NB4 (cell line): ENCODE measurements at regions not wholly inside any gene's neighbourhood (a gene's known extent, or its start where the extent isn't known, plus 50 kb on each side); places are given as distances from the start of the nearest gene placed in this dataset.

Source experiments
- MAX ChIP-seq: IDR thresholded peaks from 2 replicates; pipeline ENCODE4 v1.6.1; 2011; ENCODE audit warnings: low read depth, low read length
- TF ChIP-seq, protein P1 (sequence below): IDR thresholded peaks from one replicate; pipeline ENCODE4 v1.5.1; 2012; ENCODE audit warnings: low read depth, low read length

GRCh38 chr5:40414922-40415321 lies 264.8 kb upstream of the PTGER4 start:
- TF ChIP-seq, protein P1, sequence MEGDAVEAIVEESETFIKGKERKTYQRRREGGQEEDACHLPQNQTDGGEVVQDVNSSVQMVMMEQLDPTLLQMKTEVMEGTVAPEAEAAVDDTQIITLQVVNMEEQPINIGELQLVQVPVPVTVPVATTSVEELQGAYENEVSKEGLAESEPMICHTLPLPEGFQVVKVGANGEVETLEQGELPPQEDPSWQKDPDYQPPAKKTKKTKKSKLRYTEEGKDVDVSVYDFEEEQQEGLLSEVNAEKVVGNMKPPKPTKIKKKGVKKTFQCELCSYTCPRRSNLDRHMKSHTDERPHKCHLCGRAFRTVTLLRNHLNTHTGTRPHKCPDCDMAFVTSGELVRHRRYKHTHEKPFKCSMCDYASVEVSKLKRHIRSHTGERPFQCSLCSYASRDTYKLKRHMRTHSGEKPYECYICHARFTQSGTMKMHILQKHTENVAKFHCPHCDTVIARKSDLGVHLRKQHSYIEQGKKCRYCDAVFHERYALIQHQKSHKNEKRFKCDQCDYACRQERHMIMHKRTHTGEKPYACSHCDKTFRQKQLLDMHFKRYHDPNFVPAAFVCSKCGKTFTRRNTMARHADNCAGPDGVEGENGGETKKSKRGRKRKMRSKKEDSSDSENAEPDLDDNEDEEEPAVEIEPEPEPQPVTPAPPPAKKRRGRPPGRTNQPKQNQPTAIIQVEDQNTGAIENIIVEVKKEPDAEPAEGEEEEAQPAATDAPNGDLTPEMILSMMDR: no peak
- no peak for TF ChIP-seq MAX
